HEK293 (cell line): ENCODE measurements at regions not wholly inside any gene's neighbourhood (a gene's known extent, or its start where the extent isn't known, plus 50 kb on each side); places are given as distances from the start of the nearest gene placed in this dataset.

Source experiments
- BCL6B ChIP-seq: fragments of 450-650 bp; formaldehyde crosslinking; IDR thresholded peaks from 2 replicates; pipeline ENCODE4 v1.5.1; 2017; ENCODE audit warnings: missing biosample characterization, missing genetic modification characterization
- GLIS2 ChIP-seq: fragments of 450-650 bp; formaldehyde crosslinking; IDR thresholded peaks from 2 replicates; pipeline ENCODE4 v1.5.1; 2016; ENCODE audit warnings: missing biosample characterization, missing genetic modification characterization
- MYNN ChIP-seq: fragments of 450-650 bp; formaldehyde crosslinking; IDR thresholded peaks from 2 replicates; pipeline ENCODE4 v1.5.1; 2016; ENCODE audit warnings: missing biosample characterization, missing genetic modification characterization, borderline replicate concordance
- SALL2 ChIP-seq: fragments of 450-650 bp; formaldehyde crosslinking; IDR thresholded peaks from 2 replicates; pipeline ENCODE4 v1.5.0; 2017; ENCODE audit warnings: missing biosample characterization, mild to moderate bottlenecking, missing genetic modification characterization, borderline replicate concordance
- ZNF585B ChIP-seq: fragments of 450-650 bp; formaldehyde crosslinking; IDR thresholded peaks from 2 replicates; pipeline ENCODE4 v1.5.1; 2016; ENCODE audit warnings: missing biosample characterization, missing genetic modification characterization

DNA sequence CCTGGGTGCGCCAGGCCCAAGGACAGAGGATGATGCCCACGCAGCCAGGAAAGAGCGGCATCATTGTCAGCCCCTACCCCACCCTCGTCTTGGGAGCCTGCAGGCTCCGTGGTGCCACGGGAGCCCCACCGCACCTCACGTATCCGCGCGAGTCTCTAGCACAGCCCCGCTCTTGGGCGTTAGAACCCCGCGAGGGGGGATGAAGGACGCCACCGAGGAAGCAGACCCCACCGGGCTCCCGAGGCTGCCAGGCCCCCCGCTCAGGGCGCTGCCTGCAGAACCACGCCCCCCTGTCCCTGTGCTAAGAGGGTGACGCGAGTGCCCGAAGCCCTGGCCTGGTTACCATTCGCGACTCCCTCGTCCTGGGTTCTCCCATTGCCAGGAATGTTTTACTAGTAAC is 52.3 kb upstream of the MS4A8 start (continued):
- no peak for TF ChIP-seq SALL2 (tag by site-specific recombination)
- TF ChIP-seq MYNN (tag by site-specific recombination) = no peak
- TF ChIP-seq ZNF585B (tag by site-specific recombination) = no peak
- TF ChIP-seq GLIS2 (tag by site-specific recombination) = no peak
- TF ChIP-seq BCL6B (tag by site-specific recombination) = no peak
